ENCODE measurements at regions not wholly inside any gene's neighbourhood (a gene's known extent, or its start where the extent isn't known, plus 50 kb on each side); places are given as distances from the start of the nearest gene placed in this dataset.

GRCh38 chr2:30338475-30338874 is 107.1 kb downstream of the LBH start:
- POLR2A ChIA-PET: no interaction called here
- intact Hi-C loops (cut with micrococcal nuclease): no loop called here
- Histone ChIP-seq H3K4me1 (ENCODE audit: control insufficient read depth in 1 of 2, insufficient read depth in 2 of 2, low read length in 2 of 2) (no peaks in the 10 kb centered on the region), H3K4me3 (replicated peaks in 1 of 2; ENCODE audit: low read depth in 1 of 2, low read length in 2 of 2) (no peak overlapping the region), H3K9me2 (ENCODE audit: insufficient read depth) (no peaks in the 10 kb centered on the region), H3K9ac (ENCODE audit: low read length) (no peak overlapping the region), H3K9me3 (ENCODE audit: control insufficient read depth in 1 of 2, insufficient read depth in 1 of 2, low read depth in 1 of 2, low read length in 2 of 2) (no peaks in the 10 kb centered on the region), H4K20me1 (ENCODE audit: insufficient read depth) (no peaks in the 10 kb centered on the region), H3K4me2 (ENCODE audit: low read length) (no peak overlapping the region), H3K27ac (ENCODE audit: low read depth, low read length) (no peak overlapping the region), H3K27me3 (ENCODE audit: insufficient read depth, low read length) (no peaks in the 10 kb centered on the region), H3K36me3 (ENCODE audit: control insufficient read depth in 1 of 2, insufficient read depth in 2 of 2, low read length in 2 of 2) (no peaks in the 10 kb centered on the region), H3K79me2 (ENCODE audit: insufficient read depth, low read length) (no peaks in the 10 kb centered on the region), H2AFZ (ENCODE audit: low read depth, low read length, poor library complexity, severe bottlenecking) (no peak overlapping the region)
- CTCF ChIA-PET: no interaction called here
- no peak for TF ChIP-seq TCF7L2 (IDR thresholded peaks at IDR 0.05; ENCODE audit: borderline replicate concordance, extremely low read depth, insufficient read depth, insufficient read length)
- no peak for TF ChIP-seq POLR2AphosphoS5 (IDR thresholded peaks at IDR 0.05; ENCODE audit: low read depth, low read length)
- TF ChIP-seq FOSL1 (IDR thresholded peaks at IDR 0.05; ENCODE audit: low read depth): no peak
- TF ChIP-seq ZBTB33 (IDR thresholded peaks at IDR 0.05; ENCODE audit: extremely low read depth, insufficient replicate concordance, low read length): no peak
- TF ChIP-seq ZFX (IDR thresholded peaks at IDR 0.05): no peak
- TF ChIP-seq POLR2A (IDR thresholded peaks at IDR 0.05; ENCODE audit: borderline replicate concordance, extremely low read depth, insufficient read depth, insufficient read length): no peak
- no peak for TF ChIP-seq JUND (IDR thresholded peaks at IDR 0.05)
- no peak for TF ChIP-seq ELF1 (IDR thresholded peaks at IDR 0.05; ENCODE audit: borderline replicate concordance, low read depth)
- TF ChIP-seq RAD21 (IDR thresholded peaks at IDR 0.05; ENCODE audit: low read depth): no peak
- no peak for TF ChIP-seq EZH2phosphoT487 (IDR thresholded peaks at IDR 0.05; ENCODE audit: borderline replicate concordance)
- TF ChIP-seq ATF3 (IDR thresholded peaks at IDR 0.05): no peak
- TF ChIP-seq ZNF274 (IDR thresholded peaks at IDR 0.05; ENCODE audit: low read depth, low read length): no peak
- no peak for TF ChIP-seq MAX (IDR thresholded peaks at IDR 0.05)
- TF ChIP-seq SP1 (IDR thresholded peaks at IDR 0.05; ENCODE audit: low read depth): no peak
- TF ChIP-seq SIN3A (IDR thresholded peaks at IDR 0.05; ENCODE audit: low read depth): no peak
- TF ChIP-seq CTCF (IDR thresholded peaks at IDR 0.05 in 2 of 3, conservative IDR thresholded peaks at IDR 0.05 in 1 of 3; ENCODE audit: borderline replicate concordance in 1 of 3, insufficient read depth in 1 of 3, low read depth in 2 of 3, low read length in 2 of 3): no peak
- TF ChIP-seq CEBPB (IDR thresholded peaks at IDR 0.05; ENCODE audit: low read depth): no peak
- BruUV-seq (replicated peaks): no TSS peak
- ATAC-seq: no peak
- no peak for DNase-seq (ENCODE audit: low read depth, low spot score)
- RAD21 ChIA-PET (ENCODE audit: low non-redundant PET in 1 of 2, low total read pairs in 2 of 2, uncharacterized antibody in 2 of 2, unreplicated experiment in 2 of 2): no interaction called here
